Body of pancreas (tissue), 4 donors: ENCODE measurements at regions not wholly inside any gene's neighbourhood (a gene's known extent, or its start where the extent isn't known, plus 50 kb on each side); places are given as distances from the start of the nearest gene placed in this dataset.

Source experiments
- ATAC-seq: fragments of 150-250 bp; one replicate; pipeline ENCODE4 v1.9.1; 2016
- DNase-seq, 4 donors: peaks; one replicate each; pipeline ENCODE4 v3.0.0-alpha.2; 2019
- H3K27ac ChIP-seq, 4 donors: fragments of 200-600 bp; sonication (generic); 1 replicate in 3 of 4; 2 replicates in 1 of 4; pipeline versions ENCODE4 v1.5.1 to v1.6.1; 2016 to 2019; ENCODE audit warnings: mild to moderate bottlenecking in 1 of 4, mixed read lengths in 1 of 4, moderate library complexity in 1 of 4
- H3K27me3 ChIP-seq, 2 donors: fragments of 200-600 bp; sonication (generic); one replicate each; pipeline ENCODE4 v1.6.0; 2016; ENCODE audit warnings: mild to moderate bottlenecking in 1 of 2
- H3K36me3 ChIP-seq, 2 donors: fragments of 200-600 bp; sonication (generic); replicated peaks in 1 of 2; 2 replicates each; pipeline ENCODE4 v1.5.1; 2016; ENCODE audit warnings: low read depth in 2 of 2; ENCODE audit not compliant: insufficient read depth in 1 of 2
- H3K4me1 ChIP-seq: fragments of 200-600 bp; sonication (generic); one replicate; pipeline ENCODE4 v1.6.0; 2016
- H3K4me3 ChIP-seq, 2 donors: fragments of 200-600 bp; sonication (generic); 1 replicate in 1 of 2; 2 replicates in 1 of 2; pipeline ENCODE4 v1.5.1; 2016 to 2019
- H3K9me3 ChIP-seq, 3 donors: fragments of 200-600 bp; sonication (generic); 1 replicate in 2 of 3; 2 replicates in 1 of 3; pipeline ENCODE4 v1.5.1; 2016
- CTCF ChIP-seq, 7 experiments: fragments of 450-650 bp in 4 of 7; fragments of 200-600 bp in 3 of 7; sonication (generic) in 3 of 7; IDR thresholded peaks; one replicate each; pipeline ENCODE4 v1.5.1; 2016 to 2019; ENCODE audit warnings: antibody characterized with exemption in 7 of 7
- POLR2A ChIP-seq, 3 donors: fragments of 450-650 bp; IDR thresholded peaks; one replicate each; pipeline ENCODE4 v1.6.1; 2016; ENCODE audit warnings: antibody characterized with exemption in 3 of 3, mild to moderate bottlenecking in 2 of 3
- WGBS, 2 donors: methylation state at CpG; one replicate each; pipeline ENCODE4 v1.1.5; 2017; 5-methylcytosine and 5-hydroxymethylcytosine counted together
- intact Hi-C: fragments of 100-400 bp; cut with DNase I; formaldehyde crosslinking; loops from one replicate; pipeline ENCODE4 v1.15.1; 2023

- Histone ChIP-seq H3K4me3 (no peak overlapping the region), H3K9me3 (no peaks in the 10 kb centered on the region), H3K27me3 (no peaks in the 10 kb centered on the region), H3K36me3 (no peaks in the 10 kb centered on the region), H3K27ac (no peak overlapping the region), H3K4me1 (no peaks in the 10 kb centered on the region)
- no peak for ATAC-seq
- DNase-seq: no peak
- TF ChIP-seq POLR2A (IDR thresholded peaks at IDR 0.05): no peak
- TF ChIP-seq CTCF (IDR thresholded peaks at IDR 0.05): no peak
- intact Hi-C loops: no loop called here
- WGBS, 2 donors: 79 to 93% methylated on average over 5 of the region's 5 CpGs
Measured at GRCh38 chr3:156620901-156621300, 53.5 kb upstream of the TIPARP start.

- no peak for ATAC-seq
- H3K4me1 ChIP-seq: no peaks in the 10 kb centered on the region
- TF ChIP-seq POLR2A (IDR thresholded peaks at IDR 0.05): no peak
- TF ChIP-seq CTCF (IDR thresholded peaks at IDR 0.05): no peak
- H3K27me3 ChIP-seq: no peaks in the 10 kb centered on the region
- H3K9me3 ChIP-seq: no peaks in the 10 kb centered on the region
- DNase-seq: peak in 2 of 4 donors; percentile 33 to 43
- H3K27ac ChIP-seq: no peak overlapping the region
- intact Hi-C loops: no loop called here
- WGBS, 2 donors: 77 to 86% methylated on average over 2 of the region's 2 CpGs
- no peaks in the 10 kb centered on the region for H3K36me3 ChIP-seq
- H3K4me3 ChIP-seq: no peak overlapping the region
Measured at GRCh38 chr3:156620260-156620659, 54.1 kb upstream of the TIPARP start.

- H3K36me3 ChIP-seq: no peaks in the 10 kb centered on the region
- H3K4me3 ChIP-seq: no peak overlapping the region
- 58 to 70% methylated on average over 2 of the region's 2 CpGs for WGBS, 2 donors
- TF ChIP-seq CTCF (IDR thresholded peaks at IDR 0.05) (no peak), POLR2A (IDR thresholded peaks at IDR 0.05) (no peak)
- H3K4me1 ChIP-seq: no peaks in the 10 kb centered on the region
- no peaks in the 10 kb centered on the region for H3K27me3 ChIP-seq
- DNase-seq (no peak), ATAC-seq (no peak)
- no peaks in the 10 kb centered on the region for H3K9me3 ChIP-seq
- intact Hi-C loops: no loop called here
- H3K27ac ChIP-seq: no peak overlapping the region
Measured at GRCh38 chr3:156619376-156619775, 55.0 kb upstream of the TIPARP start.

- Histone ChIP-seq H3K27ac (no peak overlapping the region), H3K27me3 (no peaks in the 10 kb centered on the region), H3K9me3 (no peaks in the 10 kb centered on the region), H3K4me1 (no peaks in the 10 kb centered on the region), H3K4me3 (no peak overlapping the region), H3K36me3 (no peaks in the 10 kb centered on the region)
- intact Hi-C loops: no loop called here
- no peak for TF ChIP-seq POLR2A (IDR thresholded peaks at IDR 0.05)
- ATAC-seq (no peak), DNase-seq (no peak)
Measured at GRCh38 chr3:156617781-156618180, 56.6 kb upstream of the TIPARP start.

GRCh38 chr3:156617145-156617544 lies 57.2 kb upstream of the TIPARP start:
- intact Hi-C loops: no loop called here
- TF ChIP-seq CTCF (IDR thresholded peaks at IDR 0.05): no peak
- TF ChIP-seq POLR2A (IDR thresholded peaks at IDR 0.05): no peak
- no peaks in the 10 kb centered on the region for H3K36me3 ChIP-seq
- no peak overlapping the region for H3K4me3 ChIP-seq
- H3K4me1 ChIP-seq: no peaks in the 10 kb centered on the region
- ATAC-seq (no peak), DNase-seq (no peak)
- H3K9me3 ChIP-seq: no peaks in the 10 kb centered on the region
- H3K27ac ChIP-seq: no peak overlapping the region
- no peaks in the 10 kb centered on the region for H3K27me3 ChIP-seq
